Fibroblast of skin of right quadriceps (primary cell): ENCODE measurements at regions not wholly inside any gene's neighbourhood (a gene's known extent, or its start where the extent isn't known, plus 50 kb on each side); places are given as distances from the start of the nearest gene placed in this dataset.

Source experiments
- DNase-seq: peaks from one replicate; pipeline ENCODE4 v3.0.0-alpha.2; 2013

DNA sequence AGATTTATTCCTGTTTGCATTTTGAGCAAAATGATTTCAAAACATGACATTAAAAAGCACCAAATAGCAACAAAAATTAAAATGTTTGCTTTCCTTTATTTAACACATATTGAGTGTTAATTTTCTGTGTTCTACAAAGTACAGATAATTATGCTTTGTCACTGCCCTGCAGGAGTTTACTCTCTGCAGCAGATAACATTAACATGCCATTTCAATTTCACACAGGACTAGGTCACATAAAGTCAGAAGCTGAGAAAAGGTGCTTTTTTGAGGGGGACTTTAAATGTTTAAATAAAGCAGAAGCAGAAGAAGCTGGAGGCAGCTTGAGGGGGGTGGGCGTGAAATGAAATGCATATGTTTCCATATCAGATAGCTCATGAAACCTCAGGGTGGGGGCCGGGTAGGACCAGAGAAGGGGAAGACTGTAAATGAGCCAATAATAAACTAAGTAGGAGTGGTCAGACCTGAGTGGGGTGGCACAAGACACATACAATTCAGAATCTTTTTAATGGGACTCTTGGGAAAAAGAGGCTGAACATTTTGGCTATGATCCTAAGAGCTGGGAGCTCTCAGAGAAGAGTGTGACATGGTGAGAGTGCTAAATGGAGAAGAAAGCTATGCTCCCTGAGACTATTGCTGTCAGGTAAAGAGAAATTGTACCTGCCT is 387.5 kb downstream of the FAM170A start:
- peak; percentile 52 for DNase-seq

DNA sequence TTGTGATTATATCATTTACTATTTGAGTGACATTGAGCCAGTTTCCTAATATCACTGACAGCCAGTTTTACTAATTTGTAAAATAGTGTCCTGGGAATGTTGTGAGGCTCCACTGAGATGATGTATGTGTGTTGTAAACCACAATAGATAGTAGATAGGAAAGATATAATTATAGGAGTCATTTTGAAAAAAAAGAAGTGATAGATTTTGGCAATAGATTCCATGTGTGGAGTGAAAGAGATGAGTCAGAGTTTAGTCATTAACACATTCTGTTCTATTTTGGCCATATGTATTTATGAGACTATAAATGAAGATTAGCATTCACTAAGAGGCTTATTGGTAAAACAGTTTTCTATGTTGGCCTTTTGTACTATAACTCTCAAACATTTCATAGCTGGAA is 388.2 kb downstream of the FAM170A start:
- DNase-seq: peak; percentile 84

DNA sequence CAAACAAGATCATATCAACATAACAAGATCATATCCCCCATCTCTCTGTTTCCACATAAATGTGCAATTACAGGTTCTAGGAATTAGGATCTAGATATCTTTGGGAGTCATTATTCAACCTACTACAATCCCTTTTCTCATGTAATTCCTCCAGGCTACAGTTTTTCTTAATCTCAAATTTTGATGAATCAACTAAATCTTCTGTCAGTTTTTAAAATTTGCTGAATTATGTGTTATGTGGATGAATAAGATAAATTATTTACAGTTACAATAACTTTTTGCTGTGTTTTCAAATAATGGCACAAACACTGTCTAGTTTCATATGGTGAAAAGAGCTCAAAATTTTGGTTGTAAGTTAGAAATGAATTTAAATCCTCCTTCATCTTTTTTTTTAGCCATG is 405.8 kb downstream of the FAM170A start:
- no peak for DNase-seq

DNA sequence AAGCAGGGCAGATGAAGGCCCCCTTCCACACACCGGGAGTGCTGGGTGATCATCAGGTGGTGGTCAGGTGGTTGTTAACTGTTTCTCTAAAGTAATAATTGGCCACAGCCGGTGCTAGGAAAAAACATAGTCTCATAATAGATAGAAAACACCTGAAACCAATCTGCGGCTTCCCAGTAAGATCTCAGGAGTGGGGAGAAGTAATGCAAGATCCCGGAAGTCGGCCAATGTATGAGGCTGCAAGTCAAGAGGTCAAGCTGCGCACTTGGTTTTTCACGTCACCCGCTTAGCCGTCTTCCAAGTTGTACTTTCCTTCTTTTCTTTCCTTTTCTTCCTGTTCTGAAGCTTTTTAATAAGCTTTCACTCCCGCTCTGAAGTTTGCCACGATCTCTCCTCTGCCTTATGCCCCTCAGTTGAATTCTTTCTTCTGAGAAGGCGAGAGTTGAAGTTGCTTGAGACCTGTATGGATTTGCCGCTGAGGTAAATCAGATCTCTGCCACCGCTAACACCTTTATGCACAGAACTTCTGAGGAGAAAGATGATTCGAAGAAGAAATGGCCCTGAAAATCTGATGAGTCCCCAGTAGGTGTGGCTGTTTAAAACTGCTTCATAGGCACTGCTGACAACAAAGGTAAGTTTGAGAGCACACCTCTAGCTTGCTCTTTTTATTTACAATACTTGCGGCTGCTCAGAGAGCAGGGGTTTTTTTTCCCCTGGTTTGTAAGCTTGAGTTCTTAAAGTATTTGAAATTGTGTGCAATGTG is 406.6 kb downstream of the FAM170A start:
- DNase-seq: no peak

DNA sequence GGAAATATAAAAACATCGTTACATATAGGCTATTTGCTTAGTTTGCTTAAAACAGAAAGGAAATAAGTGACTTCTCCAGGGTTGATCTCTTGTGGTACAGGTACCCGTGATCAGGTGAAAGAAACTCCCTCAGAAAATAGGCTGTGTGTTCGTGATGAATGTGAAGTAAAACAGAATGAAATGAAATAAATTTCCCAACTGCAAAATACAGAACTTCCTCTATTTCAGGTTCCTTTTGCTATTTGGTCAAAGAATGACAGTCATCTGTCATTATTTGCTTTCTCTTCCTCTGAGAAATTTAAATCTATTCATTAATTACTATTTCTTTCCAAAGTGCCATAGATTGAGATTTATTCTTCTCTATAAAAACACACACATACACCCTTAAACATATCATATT is 408.1 kb downstream of the FAM170A start:
- no peak for DNase-seq

DNA sequence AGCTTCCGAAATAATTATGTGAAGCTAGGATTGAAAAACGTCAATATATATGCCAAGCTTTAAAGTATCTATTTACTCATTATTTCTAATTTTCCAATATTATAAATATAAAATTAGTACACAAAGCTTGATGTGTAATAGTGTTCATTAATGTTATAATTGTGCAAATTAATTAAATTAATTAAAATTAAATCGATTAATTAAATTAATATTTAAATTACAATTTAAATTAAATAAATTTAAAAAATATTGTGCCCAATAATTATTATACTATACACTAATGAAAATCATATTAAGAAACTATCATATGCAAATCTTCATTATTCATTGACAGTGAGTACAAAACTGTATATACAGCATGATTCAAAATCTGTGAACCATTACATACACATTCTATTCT is 409.8 kb downstream of the FAM170A start:
- DNase-seq: no peak

DNA sequence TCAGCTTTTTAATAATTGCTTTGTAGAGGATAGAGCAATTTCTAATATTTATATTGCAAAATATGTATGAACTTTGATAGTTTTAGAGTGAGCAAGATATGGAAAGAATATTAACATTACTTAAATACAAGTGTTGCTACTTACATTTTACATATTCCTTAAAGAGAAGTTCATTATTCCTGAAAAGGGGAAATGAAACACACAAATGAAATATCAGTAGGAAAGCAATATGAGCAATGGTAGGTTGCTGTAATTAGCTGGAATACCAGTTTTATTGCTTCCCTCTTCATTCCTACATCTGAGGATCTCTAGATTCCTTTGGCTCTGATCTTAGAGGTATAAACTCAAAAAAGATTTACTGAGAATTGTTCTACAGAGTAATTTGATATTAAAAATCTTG is 414.1 kb downstream of the FAM170A start:
- no peak for DNase-seq

DNA sequence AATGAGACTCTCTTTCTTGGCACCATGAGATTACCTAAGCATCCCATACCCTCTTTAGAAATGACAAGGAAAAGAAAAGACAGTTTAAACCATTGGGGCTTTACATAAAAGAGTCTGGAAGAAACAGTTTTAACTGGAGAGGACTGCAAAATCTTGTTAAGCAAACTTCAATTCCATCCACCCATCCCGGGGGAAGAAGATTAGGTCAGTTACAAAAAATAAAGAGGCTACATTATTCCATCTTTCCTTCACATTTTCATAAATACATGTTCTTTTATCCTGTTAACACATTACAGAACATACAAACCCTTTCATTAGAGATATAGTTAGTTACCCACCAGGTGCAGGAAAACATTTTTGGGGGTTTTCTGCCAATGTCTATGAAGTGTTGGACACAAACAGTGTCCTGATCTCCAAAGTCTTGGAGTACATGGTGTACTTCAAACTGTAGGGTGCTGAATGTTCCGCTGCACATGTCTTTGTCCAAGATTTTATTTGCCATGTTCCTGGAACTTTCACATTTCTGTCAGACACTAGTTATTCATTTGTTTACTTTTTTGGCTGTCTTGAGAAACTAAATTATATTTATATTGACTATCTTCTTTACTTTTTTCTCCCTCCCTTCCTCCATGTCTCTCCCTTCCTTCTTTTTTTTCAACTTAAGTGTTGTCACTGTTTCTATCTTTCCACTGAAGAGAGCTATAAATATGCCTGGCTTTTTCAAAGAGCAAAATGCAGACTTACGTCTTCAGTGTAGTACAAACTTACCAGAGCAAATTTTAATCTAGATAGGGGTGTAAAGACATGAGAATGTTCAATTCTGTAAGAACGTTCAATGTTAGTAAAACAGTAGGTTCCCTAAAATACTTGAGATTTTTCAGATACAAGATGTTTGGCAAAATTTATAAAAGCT is 410.9 kb upstream of the PRR16 start:
- no peak for DNase-seq

DNA sequence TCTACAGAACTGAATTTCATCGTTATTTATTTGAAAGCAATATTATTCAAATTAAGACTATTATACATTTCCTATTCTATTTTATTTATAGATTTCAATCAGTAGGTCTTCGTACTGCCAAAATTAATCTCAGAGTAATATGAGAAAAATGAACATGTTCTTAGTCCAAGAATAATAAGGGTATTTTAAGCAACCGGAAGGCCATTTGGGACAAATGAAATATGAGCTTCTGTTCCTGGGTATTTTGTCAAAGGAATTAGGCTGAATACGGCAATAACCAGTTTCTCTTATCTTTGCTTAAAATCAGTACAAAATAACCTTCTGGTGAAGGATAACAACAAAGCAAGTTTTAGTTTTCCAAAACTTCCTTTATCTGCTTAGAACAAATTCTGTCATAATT is 410.3 kb upstream of the PRR16 start:
- DNase-seq: no peak

DNA sequence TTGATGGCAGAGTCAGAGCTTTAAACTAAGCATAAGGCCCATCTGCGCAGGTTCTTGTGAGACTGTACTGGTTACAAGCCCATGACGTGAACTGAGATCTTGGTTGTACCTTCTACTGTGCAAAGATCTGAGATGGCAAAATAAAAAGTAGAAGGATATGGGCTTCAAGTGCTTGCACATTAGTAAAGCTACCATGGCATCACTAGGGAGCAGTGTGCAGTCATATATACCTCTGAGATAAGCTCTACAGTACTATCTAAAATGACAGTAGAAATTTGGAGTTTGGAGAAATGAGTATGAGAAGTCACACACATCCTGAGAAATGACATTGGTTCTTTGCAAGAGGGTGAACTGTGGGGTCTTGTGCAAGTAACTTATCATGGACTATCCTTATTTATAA is 408.2 kb upstream of the PRR16 start:
- DNase-seq: peak; percentile 57

DNA sequence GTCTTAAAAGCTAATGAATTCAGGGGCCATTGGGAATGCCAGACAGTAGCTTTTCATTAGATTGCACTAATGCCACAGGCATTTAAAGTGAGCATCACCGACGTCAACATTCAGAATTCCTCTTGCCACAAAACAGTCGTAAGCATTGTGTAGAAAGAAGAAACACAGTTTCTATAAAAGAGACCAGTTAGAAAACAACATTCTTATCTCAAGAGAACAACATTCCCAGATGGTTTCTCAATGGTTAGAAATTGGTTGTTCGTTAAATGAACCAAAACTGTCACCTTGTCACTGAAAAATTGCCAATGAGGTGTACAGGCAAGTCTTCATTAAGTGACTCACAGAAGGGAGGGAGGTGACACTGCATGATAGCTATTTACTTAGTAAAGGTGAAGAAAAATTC is 401.6 kb upstream of the PRR16 start:
- DNase-seq: peak; percentile 76

DNA sequence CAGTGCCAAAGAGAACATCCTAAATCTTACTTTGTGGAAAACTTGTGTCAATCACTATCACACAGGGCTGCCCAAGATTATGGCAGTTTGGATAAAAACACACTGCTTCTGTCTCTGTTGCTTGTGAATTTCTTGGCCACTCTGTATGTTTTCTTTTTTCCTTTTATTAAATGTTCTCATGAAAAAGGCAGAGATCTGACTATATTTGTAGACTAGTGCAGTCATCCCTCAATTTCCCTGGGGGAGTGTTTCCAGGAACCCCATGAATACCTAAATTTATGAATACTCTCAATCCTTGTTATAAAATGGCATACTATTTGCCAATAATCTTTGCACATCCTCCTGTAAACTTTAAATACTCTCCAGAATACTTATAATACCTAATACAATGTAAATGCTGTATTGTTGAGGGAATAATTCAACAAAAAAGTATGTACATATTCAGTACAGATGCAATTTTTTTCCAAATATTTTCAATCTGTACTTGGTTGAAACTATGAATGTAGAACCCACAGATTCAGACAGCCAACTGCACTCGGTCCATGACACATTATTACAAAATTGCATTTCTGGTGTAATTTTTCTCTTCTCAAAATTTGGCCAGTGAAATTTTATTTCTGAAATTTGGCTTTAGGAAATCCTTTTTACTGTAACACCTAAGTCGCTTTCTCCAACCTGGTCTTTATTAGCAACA is 391.9 kb upstream of the PRR16 start:
- DNase-seq: no peak

DNA sequence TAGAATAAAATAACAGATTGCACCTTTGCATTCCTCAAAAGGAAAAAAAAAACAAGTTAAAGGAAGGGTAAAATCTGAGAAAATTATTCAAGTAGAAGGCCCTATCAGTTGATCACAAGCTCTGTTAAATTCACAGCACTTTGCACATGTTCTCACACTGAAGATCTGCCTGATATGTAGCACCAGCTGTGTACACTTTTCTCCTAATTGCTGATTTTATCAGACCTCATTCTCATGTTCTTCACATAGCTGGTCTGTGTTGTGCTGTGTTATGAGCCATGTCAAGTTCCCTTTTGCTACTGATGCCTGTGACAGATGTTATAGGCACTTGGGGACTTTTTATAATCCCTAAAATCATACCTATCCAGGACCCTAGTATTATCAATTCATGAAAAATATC is 390.4 kb upstream of the PRR16 start:
- DNase-seq: no peak

DNA sequence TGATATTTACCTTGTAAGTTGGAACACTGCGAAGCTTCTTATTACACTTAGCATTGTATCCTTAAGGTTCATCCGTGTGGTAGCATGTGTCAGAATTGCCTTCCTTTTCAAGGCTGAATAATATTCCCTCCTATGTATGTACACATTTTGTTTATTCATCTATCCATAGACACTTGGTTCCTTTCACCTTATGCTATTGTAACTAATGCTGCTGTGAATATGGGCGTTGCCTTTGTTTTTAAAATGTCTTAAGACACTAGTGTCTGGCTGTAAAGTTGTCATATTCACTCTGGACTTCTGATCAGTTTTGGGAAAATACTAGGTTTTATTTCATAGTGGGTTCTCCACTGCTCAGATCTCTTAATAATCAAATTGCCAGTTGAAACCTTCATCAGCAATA is 383.3 kb upstream of the PRR16 start:
- DNase-seq: no peak

DNA sequence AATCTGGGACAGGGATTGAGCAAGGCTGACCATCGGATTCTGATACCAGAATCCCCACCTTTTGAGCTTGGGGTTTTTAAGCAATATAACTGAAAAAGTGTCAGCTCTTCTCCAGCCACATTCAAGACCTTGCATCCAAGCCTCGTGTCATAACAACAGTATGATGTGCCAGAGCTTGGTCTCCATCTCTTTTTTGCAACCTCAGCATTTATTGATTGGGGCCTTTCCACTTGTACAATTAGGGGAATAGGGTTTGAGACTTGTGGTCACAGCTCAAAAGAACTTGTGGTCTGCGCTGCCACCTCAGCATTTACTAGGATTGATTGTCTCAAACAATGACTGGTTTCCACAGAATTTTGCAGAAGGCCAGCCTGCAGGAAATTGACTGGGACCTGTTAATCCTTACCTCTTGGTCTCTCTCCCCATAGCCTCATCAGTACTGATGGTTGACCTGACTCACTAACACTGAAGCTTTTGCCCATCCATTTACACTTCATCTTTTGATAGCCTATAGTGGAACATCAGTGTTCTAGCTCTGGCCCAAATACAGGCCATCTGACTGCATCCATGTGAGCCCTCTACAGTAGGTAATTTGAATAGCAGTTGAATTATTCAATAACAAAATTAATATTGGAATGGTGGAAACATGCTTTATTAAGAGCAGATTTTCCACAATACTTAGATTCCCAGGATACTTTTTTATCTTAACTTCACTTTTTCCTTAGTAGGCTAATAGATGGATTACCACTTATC is 381.6 kb upstream of the PRR16 start:
- no peak for DNase-seq

DNA sequence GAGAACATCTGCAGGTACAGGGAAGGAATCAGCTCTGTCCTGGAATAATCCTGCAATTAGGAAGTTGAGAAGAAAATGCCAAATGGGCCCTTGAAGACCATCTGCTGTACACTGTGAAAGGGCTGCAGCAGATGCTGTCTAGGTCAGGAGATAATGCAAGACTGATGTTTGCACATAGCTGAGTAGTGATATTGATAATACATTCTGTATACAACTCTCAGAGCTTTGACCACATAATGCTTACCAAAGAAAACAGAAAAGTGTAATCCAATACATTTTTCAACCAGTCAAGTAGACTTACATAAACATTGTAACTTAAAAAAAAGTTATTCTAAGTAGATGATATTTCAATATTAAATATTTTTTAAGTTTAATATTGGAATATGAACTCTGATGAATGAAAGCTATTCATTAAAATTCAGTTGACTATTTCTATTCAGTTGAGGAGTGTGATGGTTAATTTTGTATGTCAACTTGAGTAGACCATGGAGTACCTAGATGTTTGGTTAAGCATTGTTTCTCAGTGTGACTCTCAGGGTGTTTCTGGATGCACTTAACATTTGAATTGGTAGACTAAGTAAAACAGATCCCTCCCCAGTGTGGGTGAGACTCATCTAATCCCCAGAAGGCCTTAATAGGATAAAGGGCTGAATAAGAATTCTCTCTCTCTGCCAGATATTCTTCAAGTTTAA is 380.1 kb upstream of the PRR16 start:
- DNase-seq: no peak

DNA sequence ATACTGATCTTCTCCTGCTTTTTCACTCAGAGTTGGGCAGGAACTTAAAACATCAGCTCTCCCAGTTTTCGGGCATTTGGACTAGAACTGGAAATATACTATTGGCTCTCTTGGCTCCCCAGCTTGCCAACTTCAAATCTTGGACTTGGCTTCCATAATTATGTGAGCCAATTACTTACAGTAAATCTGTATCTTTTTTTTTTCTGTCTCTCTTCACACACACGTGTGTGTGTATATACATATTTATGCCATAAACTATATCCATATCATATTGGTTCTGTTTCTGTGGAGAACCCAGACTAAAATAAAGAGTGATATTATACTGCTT is 379.6 kb upstream of the PRR16 start:
- DNase-seq: no peak

DNA sequence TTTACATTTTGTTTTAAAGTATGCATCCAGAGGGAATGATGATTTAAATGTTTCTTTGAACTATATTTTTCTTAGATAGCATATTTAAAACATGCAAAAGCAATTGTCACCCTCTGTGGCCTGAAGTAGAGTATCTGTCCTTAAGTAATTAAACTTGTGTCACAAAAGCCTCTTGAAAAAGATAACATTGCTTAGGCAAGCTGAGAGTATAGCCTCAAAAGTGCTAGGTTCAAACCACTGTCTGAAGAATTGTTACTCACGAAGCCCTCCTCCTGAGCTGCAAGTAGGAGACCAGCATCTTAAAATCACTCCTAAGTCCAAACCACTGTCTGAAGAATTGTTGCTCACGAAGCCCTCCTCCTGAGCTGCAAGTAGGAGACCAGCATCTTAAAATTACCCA is 378.0 kb upstream of the PRR16 start:
- no peak for DNase-seq

DNA sequence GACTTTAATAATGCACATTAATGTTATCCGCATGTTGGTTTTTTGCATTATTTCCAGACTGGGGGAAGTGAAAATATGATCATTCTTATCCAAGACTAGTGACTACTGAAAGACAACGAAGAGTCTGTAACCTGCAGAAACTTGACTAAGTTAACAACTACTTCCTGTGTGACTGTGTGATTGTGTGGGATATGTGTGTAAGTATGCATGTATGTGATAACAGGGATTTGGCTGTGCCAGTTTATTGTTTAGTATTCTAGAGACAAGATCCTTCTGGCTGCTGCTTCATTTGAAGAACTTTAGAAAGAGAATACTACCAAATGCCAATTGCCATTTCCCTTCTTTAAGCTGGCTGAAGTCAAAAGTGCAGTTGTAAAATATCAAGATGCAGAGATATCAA is 375.7 kb upstream of the PRR16 start:
- no peak for DNase-seq

DNA sequence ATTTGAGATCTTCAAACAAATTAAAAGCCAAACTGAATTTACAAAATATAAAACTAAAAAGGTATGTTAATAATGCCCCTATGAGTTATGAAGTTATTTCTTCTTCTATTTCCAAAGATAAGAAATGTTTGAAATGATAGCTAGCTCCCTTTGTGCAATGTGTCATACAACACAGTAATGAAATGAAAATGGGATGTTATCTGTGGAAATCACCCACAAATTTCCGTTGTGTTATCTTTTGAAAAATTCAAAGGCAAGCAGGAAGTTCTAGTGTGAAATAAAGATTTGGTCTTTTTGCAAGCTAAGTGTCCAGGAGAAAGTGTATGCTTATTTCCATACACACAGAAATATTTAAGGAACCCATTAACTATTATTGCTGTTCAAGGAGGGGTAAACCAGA is 375.3 kb upstream of the PRR16 start:
- no peak for DNase-seq

DNA sequence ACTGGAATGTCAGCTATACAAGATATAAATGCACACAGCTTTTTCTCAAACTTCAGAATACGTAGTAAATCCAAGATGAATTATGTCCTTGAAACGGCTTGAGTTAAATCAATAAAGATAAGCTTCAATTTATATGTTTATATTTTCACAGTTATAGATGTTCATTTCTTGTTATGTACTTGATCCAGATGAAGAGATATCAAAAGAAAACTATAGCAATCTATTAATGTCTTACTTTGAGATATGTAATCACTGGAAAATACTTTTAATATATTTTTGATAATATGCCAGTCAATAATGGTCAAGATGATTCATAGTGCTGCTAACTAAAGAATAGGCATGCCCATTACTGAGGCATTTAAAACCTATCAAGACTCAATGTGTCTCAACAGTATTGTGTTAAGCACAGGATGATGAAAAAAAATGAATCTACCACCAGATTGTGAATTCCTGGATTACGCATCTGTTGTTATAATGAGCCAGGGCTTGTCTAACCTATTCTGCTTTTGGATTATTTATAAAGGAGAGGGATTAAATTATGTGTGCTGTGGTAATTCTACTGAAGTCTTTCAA is 372.6 kb upstream of the PRR16 start:
- DNase-seq: no peak

DNA sequence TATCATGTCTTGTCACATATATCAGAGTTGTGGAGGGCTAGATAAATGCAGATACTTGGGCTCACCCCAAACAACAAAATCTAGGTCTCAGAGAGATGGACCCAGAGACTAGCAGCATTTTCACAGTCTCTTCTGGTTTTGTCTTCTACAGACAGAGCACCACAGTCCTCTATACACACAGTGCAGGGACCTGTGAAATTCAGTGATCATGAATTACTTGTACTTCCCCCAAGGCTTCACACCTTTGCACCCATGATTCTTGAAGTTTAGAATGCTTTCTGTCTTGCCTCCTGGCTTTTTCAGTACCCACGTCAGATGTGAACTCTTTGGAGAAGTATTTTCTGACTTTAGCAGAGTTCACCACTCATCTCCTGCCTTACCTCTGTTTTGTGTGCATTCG is 371.5 kb upstream of the PRR16 start:
- DNase-seq: no peak
